ENCODE measurements at regions not wholly inside any gene's neighbourhood (a gene's known extent, or its start where the extent isn't known, plus 50 kb on each side); places are given as distances from the start of the nearest gene placed in this dataset.

DNA sequence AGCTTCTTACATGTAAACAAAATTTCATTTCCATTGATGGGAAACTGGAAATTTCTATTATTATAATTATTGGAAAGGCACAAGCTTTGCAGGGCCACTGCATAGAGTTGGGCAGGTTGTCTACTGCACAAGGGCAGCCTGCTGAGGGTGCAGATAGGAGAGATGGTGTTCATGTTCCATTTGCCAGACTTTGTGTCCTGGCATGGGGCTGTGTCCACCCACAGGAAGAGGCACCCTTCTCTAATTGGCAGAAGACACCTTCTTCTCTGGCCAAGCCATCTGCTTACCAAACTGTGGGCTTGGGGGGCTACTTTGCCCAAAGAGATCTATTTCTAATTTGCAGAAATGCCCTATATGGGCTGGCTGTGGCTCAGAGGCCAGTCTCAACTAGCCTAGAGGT lies 140.7 kb downstream of the GATB start:
- H3K27me3 ChIP-seq (ENCODE audit: control insufficient read depth, insufficient read depth, low read length) = no peaks in the 10 kb centered on the region
- no peak overlapping the region for H3K4me3 ChIP-seq (ENCODE audit: low read depth, low read length)
- DNase-seq (ENCODE audit: low read depth) (no peak), FAIRE-seq (no peak)
- TF ChIP-seq, protein P1, sequence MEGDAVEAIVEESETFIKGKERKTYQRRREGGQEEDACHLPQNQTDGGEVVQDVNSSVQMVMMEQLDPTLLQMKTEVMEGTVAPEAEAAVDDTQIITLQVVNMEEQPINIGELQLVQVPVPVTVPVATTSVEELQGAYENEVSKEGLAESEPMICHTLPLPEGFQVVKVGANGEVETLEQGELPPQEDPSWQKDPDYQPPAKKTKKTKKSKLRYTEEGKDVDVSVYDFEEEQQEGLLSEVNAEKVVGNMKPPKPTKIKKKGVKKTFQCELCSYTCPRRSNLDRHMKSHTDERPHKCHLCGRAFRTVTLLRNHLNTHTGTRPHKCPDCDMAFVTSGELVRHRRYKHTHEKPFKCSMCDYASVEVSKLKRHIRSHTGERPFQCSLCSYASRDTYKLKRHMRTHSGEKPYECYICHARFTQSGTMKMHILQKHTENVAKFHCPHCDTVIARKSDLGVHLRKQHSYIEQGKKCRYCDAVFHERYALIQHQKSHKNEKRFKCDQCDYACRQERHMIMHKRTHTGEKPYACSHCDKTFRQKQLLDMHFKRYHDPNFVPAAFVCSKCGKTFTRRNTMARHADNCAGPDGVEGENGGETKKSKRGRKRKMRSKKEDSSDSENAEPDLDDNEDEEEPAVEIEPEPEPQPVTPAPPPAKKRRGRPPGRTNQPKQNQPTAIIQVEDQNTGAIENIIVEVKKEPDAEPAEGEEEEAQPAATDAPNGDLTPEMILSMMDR (IDR thresholded peaks at IDR 0.05; ENCODE audit: insufficient read depth, low read length, severe bottlenecking) = no peak
- H3K36me3 ChIP-seq (ENCODE audit: control insufficient read depth, insufficient read depth, low read length) = no peaks in the 10 kb centered on the region

Measured in bronchial epithelial cell (primary cell).